Gastroesophageal sphincter (tissue), 4 donors: ENCODE measurements at regions not wholly inside any gene's neighbourhood (a gene's known extent, or its start where the extent isn't known, plus 50 kb on each side); places are given as distances from the start of the nearest gene placed in this dataset.

Experiments used
- ATAC-seq: fragments of 150-250 bp; one replicate; pipeline ENCODE4 v1.9.1; 2016; ENCODE audit warnings: mild to moderate bottlenecking, moderate library complexity
- H3K27ac ChIP-seq, 4 donors: fragments of 200-600 bp; sonication (generic) in 3 of 4; 1 replicate in 3 of 4; 2 replicates in 1 of 4; pipeline ENCODE4 v1.5.1; 2016 to 2019
- H3K27me3 ChIP-seq: fragments of 200-600 bp; sonication (generic); one replicate; pipeline ENCODE4 v1.5.1; 2019
- H3K36me3 ChIP-seq, 2 donors: fragments of 200-600 bp; sonication (generic); one replicate each; pipeline ENCODE4 v1.5.1; 2019; ENCODE audit warnings: control low read depth in 1 of 2
- H3K4me1 ChIP-seq, 3 donors: fragments of 200-600 bp; sonication (generic); 1 replicate in 2 of 3; 2 replicates in 1 of 3; pipeline ENCODE4 v1.5.1; 2016 to 2019; ENCODE audit warnings: control low read depth in 2 of 3
- H3K4me3 ChIP-seq, 2 donors: fragments of 200-600 bp; sonication (generic); one replicate each; pipeline ENCODE4 v1.5.1; 2019; ENCODE audit warnings: mild to moderate bottlenecking in 1 of 2, moderate library complexity in 1 of 2
- H3K9me3 ChIP-seq, 3 donors: fragments of 200-600 bp; sonication (generic); one replicate each; pipeline ENCODE4 v1.5.1; 2017 to 2019; ENCODE audit warnings: control low read depth in 2 of 3
- EP300 ChIP-seq: sonication (generic); formaldehyde crosslinking; IDR thresholded peaks from one replicate; pipeline ENCODE4 v1.6.1; 2017; ENCODE audit warnings: antibody characterized with exemption, mild to moderate bottlenecking
- POLR2A ChIP-seq, 2 donors: fragments of 450-650 bp; IDR thresholded peaks; one replicate each; pipeline ENCODE4 v1.6.1; 2017; ENCODE audit warnings: antibody characterized with exemption in 2 of 2, mild to moderate bottlenecking in 2 of 2, moderate library complexity in 1 of 2
- POLR2AphosphoS5 ChIP-seq: sonication (generic); formaldehyde crosslinking; IDR thresholded peaks from one replicate; pipeline ENCODE4 v1.6.1; 2017; ENCODE audit warnings: antibody characterized with exemption
- WGBS, 2 donors: methylation state at CpG; one replicate each; pipeline ENCODE4 v1.1.5; 2018; ENCODE audit warnings: low coverage in 1 of 2; 5-methylcytosine and 5-hydroxymethylcytosine counted together
- TF ChIP-seq, protein P1 (sequence below), 4 experiments: fragments of 200-600 bp in 2 of 4; fragments of 450-650 bp in 2 of 4; sonication (generic) in 1 of 4; IDR thresholded peaks; one replicate each; pipeline ENCODE4 v1.5.1; 2017 to 2019; ENCODE audit warnings: antibody characterized with exemption in 4 of 4, mild to moderate bottlenecking in 2 of 4, moderate library complexity in 2 of 4

DNA sequence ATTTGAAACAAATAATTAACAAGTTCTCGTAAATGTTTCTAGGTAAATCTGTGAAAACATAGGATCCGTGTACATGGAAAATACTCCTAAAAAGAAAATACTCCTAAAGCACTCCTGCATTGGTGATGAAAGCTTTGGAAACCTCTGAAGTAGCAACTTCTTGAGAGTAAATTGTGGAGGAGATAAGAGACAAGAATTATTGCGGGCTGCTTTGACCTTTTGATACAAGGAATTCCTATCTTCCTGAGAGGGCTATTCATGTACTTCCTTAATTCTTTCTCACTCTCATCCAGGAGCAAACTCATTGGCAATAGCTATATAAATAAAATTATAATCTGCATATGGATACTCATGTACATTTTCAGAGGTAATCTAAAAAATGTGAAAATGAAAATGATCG lies 158.4 kb upstream of the PIK3R1 start:
- H3K9me3 ChIP-seq, result peaks cover 0 to 5% (median 0%) of the 10 kb centered on the region in 3 donors
- 83 to 94% methylated on average over 4 of the region's 4 CpGs for WGBS, 2 donors
- no peaks in the 10 kb centered on the region for H3K36me3 ChIP-seq
- no peaks in the 10 kb centered on the region for H3K27me3 ChIP-seq
- TF ChIP-seq POLR2AphosphoS5, result no peak
- TF ChIP-seq POLR2A (IDR thresholded peaks at IDR 0.05), result no peak
- TF ChIP-seq, protein P1, sequence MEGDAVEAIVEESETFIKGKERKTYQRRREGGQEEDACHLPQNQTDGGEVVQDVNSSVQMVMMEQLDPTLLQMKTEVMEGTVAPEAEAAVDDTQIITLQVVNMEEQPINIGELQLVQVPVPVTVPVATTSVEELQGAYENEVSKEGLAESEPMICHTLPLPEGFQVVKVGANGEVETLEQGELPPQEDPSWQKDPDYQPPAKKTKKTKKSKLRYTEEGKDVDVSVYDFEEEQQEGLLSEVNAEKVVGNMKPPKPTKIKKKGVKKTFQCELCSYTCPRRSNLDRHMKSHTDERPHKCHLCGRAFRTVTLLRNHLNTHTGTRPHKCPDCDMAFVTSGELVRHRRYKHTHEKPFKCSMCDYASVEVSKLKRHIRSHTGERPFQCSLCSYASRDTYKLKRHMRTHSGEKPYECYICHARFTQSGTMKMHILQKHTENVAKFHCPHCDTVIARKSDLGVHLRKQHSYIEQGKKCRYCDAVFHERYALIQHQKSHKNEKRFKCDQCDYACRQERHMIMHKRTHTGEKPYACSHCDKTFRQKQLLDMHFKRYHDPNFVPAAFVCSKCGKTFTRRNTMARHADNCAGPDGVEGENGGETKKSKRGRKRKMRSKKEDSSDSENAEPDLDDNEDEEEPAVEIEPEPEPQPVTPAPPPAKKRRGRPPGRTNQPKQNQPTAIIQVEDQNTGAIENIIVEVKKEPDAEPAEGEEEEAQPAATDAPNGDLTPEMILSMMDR (IDR thresholded peaks at IDR 0.05), result no peak
- TF ChIP-seq EP300, result no peak
- no peak overlapping the region for H3K4me3 ChIP-seq
- no peak for ATAC-seq
- H3K4me1 ChIP-seq, result peaks cover 0 to 7% (median 0%) of the 10 kb centered on the region in 3 donors
- no peak overlapping the region for H3K27ac ChIP-seq

- no peaks in the 10 kb centered on the region for H3K9me3 ChIP-seq
- WGBS, 2 donors, result 86 to 89% methylated on average over 1 of the region's 1 CpG
Measured at GRCh38 chr5:68055686-68056085, 159.9 kb upstream of the PIK3R1 start.

DNA sequence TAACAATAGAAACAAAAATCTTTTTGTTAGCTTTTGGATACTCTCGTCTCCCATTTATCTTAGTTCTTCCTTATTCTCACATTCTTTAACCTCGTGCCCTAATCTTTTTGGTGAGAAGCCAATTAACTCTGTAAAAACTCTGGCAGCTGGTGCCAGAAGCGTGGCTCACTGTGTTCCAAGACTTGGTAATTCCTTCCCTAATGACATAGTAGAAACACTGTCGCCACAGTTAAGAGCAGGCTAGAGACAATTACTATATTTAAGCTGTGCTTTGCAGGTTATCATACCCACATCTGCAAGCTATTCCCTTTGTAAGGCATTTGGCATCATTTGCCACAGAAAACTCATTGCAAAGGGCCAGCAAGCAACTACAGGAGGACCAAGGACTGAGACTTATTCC lies 160.9 kb upstream of the PIK3R1 start:
- 23 to 28% methylated on average over 2 to 4 of the region's 4 CpGs for WGBS, 2 donors
- ATAC-seq, result no peak
- peaks cover 0 to 7% (median 0%) of the 10 kb centered on the region in 3 donors for H3K4me1 ChIP-seq
- no peaks in the 10 kb centered on the region for H3K9me3 ChIP-seq
- TF ChIP-seq, protein P1 (IDR thresholded peaks at IDR 0.05), result no peak
- H3K36me3 ChIP-seq, result no peaks in the 10 kb centered on the region
- no peak overlapping the region for H3K27ac ChIP-seq
- no peaks in the 10 kb centered on the region for H3K27me3 ChIP-seq
- H3K4me3 ChIP-seq, result no peak overlapping the region

More at GRCh38 chr5:68055686-68056085, 159.9 kb upstream of the PIK3R1 start:
- H3K4me3 ChIP-seq, result no peak overlapping the region
- no peaks in the 10 kb centered on the region for H3K36me3 ChIP-seq
- peaks cover 0 to 7% (median 0%) of the 10 kb centered on the region in 3 donors for H3K4me1 ChIP-seq
- no peaks in the 10 kb centered on the region for H3K27me3 ChIP-seq
- TF ChIP-seq EP300 (no peak), POLR2A (IDR thresholded peaks at IDR 0.05) (no peak), POLR2AphosphoS5 (no peak)
- TF ChIP-seq, protein P1 (IDR thresholded peaks at IDR 0.05), result no peak
- ATAC-seq, result no peak
- H3K27ac ChIP-seq, result no peak overlapping the region

GRCh38 chr5:68053202-68053601 lies 162.4 kb upstream of the PIK3R1 start:
- ATAC-seq, result no peak
- H3K36me3 ChIP-seq, result no peaks in the 10 kb centered on the region
- peaks cover 0 to 7% (median 0%) of the 10 kb centered on the region in 3 donors for H3K4me1 ChIP-seq
- H3K27me3 ChIP-seq, result no peaks in the 10 kb centered on the region
- H3K27ac ChIP-seq, result no peak overlapping the region
- no peak for TF ChIP-seq EP300
- TF ChIP-seq, protein P1 (IDR thresholded peaks at IDR 0.05), result no peak
- no peak for TF ChIP-seq POLR2A (IDR thresholded peaks at IDR 0.05)
- TF ChIP-seq POLR2AphosphoS5, result no peak
- no peak overlapping the region for H3K4me3 ChIP-seq
- peaks cover 0 to 1% (median 0%) of the 10 kb centered on the region in 3 donors for H3K9me3 ChIP-seq

DNA sequence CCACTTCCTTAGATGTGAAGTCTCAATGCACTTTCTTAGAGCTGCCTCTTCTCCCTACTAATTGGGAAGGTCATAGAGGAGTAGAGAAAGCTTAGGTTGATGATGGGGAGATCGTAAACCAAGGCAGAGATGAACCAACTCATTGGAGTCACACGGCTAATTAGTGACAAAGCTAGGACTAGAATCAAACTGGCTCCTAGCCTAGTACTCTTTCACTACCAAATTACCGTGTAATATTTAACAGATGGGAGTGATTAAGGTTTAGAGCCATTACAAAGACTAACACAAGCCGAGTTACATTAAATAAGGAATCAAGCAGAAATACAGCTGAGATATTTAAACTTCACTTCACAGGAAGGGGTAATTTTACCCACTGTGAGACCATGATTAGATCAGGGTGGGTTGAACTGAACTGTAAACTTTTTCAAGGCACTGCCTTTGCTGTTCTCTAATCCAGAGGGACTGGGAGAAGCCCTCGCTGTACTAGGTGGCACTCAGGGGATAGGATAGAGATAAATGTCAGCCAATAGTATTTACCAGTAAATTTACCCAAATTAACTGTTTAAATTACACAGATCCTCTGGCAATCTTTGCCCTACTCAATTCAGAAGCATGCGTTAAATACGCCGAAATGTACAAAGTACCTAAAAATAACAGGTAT lies 166.4 kb upstream of the PIK3R1 start:
- 79 to 88% methylated on average over 7 to 8 of the region's 8 CpGs for WGBS, 2 donors
- no peak overlapping the region for H3K4me3 ChIP-seq

More for the DNA sequence above, 166.4 kb upstream of the PIK3R1 start:
- Histone ChIP-seq H3K4me1 (no peaks in the 10 kb centered on the region), H3K9me3 (peaks cover 0 to 6% (median 0%) of the 10 kb centered on the region in 3 donors), H3K27me3 (no peaks in the 10 kb centered on the region), H3K27ac (no peak overlapping the region), H3K36me3 (no peaks in the 10 kb centered on the region)
- no peak for ATAC-seq
- TF ChIP-seq, protein P1 (IDR thresholded peaks at IDR 0.05), result no peak
- TF ChIP-seq POLR2AphosphoS5 (no peak), EP300 (no peak), POLR2A (IDR thresholded peaks at IDR 0.05) (no peak)
